Lower lobe of right lung (tissue), 2 donors: ENCODE measurements at regions not wholly inside any gene's neighbourhood (a gene's known extent, or its start where the extent isn't known, plus 50 kb on each side); places are given as distances from the start of the nearest gene placed in this dataset.

ENCODE experiments used
- ATAC-seq, 2 donors: fragments of 200-7000 bp; cut with Tn5 transposase; one replicate each; pipeline ENCODE4 v1.9.1; 2020 to 2022; ENCODE audit warnings: mild to moderate bottlenecking in 2 of 2, moderate library complexity in 2 of 2
- DNase-seq: peaks from one replicate; pipeline ENCODE4 v3.0.0-alpha.2; 2020
- H3K27ac ChIP-seq: fragments of 200-600 bp; one replicate; pipeline ENCODE4 v1.8.0; 2022
- H3K27me3 ChIP-seq: fragments of 200-600 bp; one replicate; pipeline ENCODE4 v1.8.0; 2022; ENCODE audit warnings: low read depth
- H3K36me3 ChIP-seq: fragments of 200-600 bp; one replicate; pipeline ENCODE4 v1.8.0; 2022; ENCODE audit warnings: mild to moderate bottlenecking
- H3K4me1 ChIP-seq: fragments of 200-600 bp; one replicate; pipeline ENCODE4 v1.8.0; 2022
- H3K4me3 ChIP-seq: fragments of 200-600 bp; one replicate; pipeline ENCODE4 v1.8.0; 2022; ENCODE audit warnings: mild to moderate bottlenecking
- H3K9me3 ChIP-seq: fragments of 200-600 bp; one replicate; pipeline ENCODE4 v1.8.0; 2022
- CTCF ChIP-seq: fragments of 200-600 bp; IDR thresholded peaks from one replicate; pipeline ENCODE4 v1.8.0; 2022; ENCODE audit warnings: antibody characterized with exemption, mild to moderate bottlenecking
- intact Hi-C: fragments of 100-400 bp; cut with DNase I; formaldehyde crosslinking; loops from one replicate; pipeline ENCODE4 v1.11.0; 2022
- donor health status: DM: no; HTN: yes; CAD: no; lungs with severe emphysema.

GRCh38 chr2:57891086-57891712, 155.4 kb upstream of the VRK2 start:
- ATAC-seq: no peak
- intact Hi-C loops: no loop called here

GRCh38 chr2:57892920-57893319, 153.7 kb upstream of the VRK2 start:
- TF ChIP-seq CTCF: no peak
- H3K4me1 ChIP-seq: no peaks in the 10 kb centered on the region
- no peaks in the 10 kb centered on the region for H3K27me3 ChIP-seq
- H3K36me3 ChIP-seq: no peaks in the 10 kb centered on the region
- H3K27ac ChIP-seq: no peak overlapping the region
- intact Hi-C loops: no loop called here
- no peaks in the 10 kb centered on the region for H3K9me3 ChIP-seq
- H3K4me3 ChIP-seq: no peak overlapping the region
- DNase-seq: no peak
- ATAC-seq: no peak

More at GRCh38 chr2:57891086-57891712, 155.4 kb upstream of the VRK2 start:
- no peak for TF ChIP-seq CTCF
- Histone ChIP-seq H3K36me3 (no peaks in the 10 kb centered on the region), H3K4me1 (no peaks in the 10 kb centered on the region), H3K9me3 (no peaks in the 10 kb centered on the region), H3K27me3 (no peaks in the 10 kb centered on the region), H3K4me3 (no peak overlapping the region), H3K27ac (no peak overlapping the region)
- DNase-seq: no peak

- no peaks in the 10 kb centered on the region for H3K4me1 ChIP-seq
- no peaks in the 10 kb centered on the region for H3K9me3 ChIP-seq
- intact Hi-C loops: no loop called here
- H3K27ac ChIP-seq: no peak overlapping the region
- H3K27me3 ChIP-seq: no peaks in the 10 kb centered on the region
- no peak for TF ChIP-seq CTCF
- H3K36me3 ChIP-seq: no peaks in the 10 kb centered on the region
- no peak overlapping the region for H3K4me3 ChIP-seq
- DNase-seq: no peak
- no peak for ATAC-seq
These were observed 153.3 kb upstream of the VRK2 start for GRCh38 chr2:57893347-57893746.

- Histone ChIP-seq H3K9me3 (no peaks in the 10 kb centered on the region), H3K27ac (no peak overlapping the region), H3K36me3 (no peaks in the 10 kb centered on the region), H3K4me3 (no peak overlapping the region), H3K4me1 (no peaks in the 10 kb centered on the region), H3K27me3 (no peaks in the 10 kb centered on the region)
- DNase-seq (no peak), ATAC-seq (no peak)
- no peak for TF ChIP-seq CTCF
- intact Hi-C loops: no loop called here
These were observed 152.8 kb upstream of the VRK2 start for GRCh38 chr2:57893786-57894185.

- Histone ChIP-seq H3K4me1 (no peaks in the 10 kb centered on the region), H3K27ac (no peak overlapping the region), H3K4me3 (no peak overlapping the region), H3K36me3 (no peaks in the 10 kb centered on the region), H3K9me3 (no peaks in the 10 kb centered on the region), H3K27me3 (no peaks in the 10 kb centered on the region)
- DNase-seq: no peak
- intact Hi-C loops: no loop called here
- TF ChIP-seq CTCF: no peak
- ATAC-seq: no peak
These were observed 152.2 kb upstream of the VRK2 start for GRCh38 chr2:57894381-57894780.

- Histone ChIP-seq H3K4me3 (no peak overlapping the region), H3K36me3 (no peaks in the 10 kb centered on the region), H3K27ac (no peak overlapping the region), H3K4me1 (no peaks in the 10 kb centered on the region), H3K9me3 (no peaks in the 10 kb centered on the region), H3K27me3 (no peaks in the 10 kb centered on the region)
- TF ChIP-seq CTCF: no peak
- DNase-seq: no peak
- intact Hi-C loops: no loop called here
- ATAC-seq: no peak
These were observed 148.7 kb upstream of the VRK2 start for GRCh38 chr2:57897920-57898319.
